KMS-11 (cell line): ENCODE measurements at regions not wholly inside any gene's neighbourhood (a gene's known extent, or its start where the extent isn't known, plus 50 kb on each side); places are given as distances from the start of the nearest gene placed in this dataset.

Experiments used
- H2AFZ ChIP-seq: fragments of 200-600 bp; sonication (generic); 2 replicates; pipeline ENCODE4 v1.6.1; 2016; ENCODE audit warnings: antibody characterized with exemption, mixed run types, low read depth
- H3K27ac ChIP-seq: fragments of 200-600 bp; sonication (generic); 2 replicates; pipeline ENCODE4 v1.6.1; 2016; ENCODE audit warnings: mild to moderate bottlenecking, mixed run types
- H3K27me3 ChIP-seq: fragments of 200-600 bp; sonication (generic); 2 replicates; pipeline ENCODE4 v1.6.1; 2017; ENCODE audit warnings: mild to moderate bottlenecking, low read depth, mixed run types, moderate library complexity; ENCODE audit not compliant: insufficient read depth
- H3K36me3 ChIP-seq: fragments of 200-600 bp; sonication (generic); 2 replicates; pipeline ENCODE4 v1.6.1; 2017; ENCODE audit warnings: mild to moderate bottlenecking, mixed run types; ENCODE audit not compliant: insufficient read depth
- H3K4me1 ChIP-seq: fragments of 200-600 bp; sonication (generic); 2 replicates; pipeline ENCODE4 v1.6.1; 2016; ENCODE audit warnings: mild to moderate bottlenecking, low read depth, mixed run types; ENCODE audit not compliant: poor library complexity, severe bottlenecking
- H3K4me2 ChIP-seq: fragments of 200-600 bp; sonication (generic); 2 replicates; pipeline ENCODE4 v1.7.0; 2016; ENCODE audit warnings: mild to moderate bottlenecking, mixed run types
- H3K4me3 ChIP-seq: fragments of 200-600 bp; sonication (generic); IDR thresholded peaks from 2 replicates; pipeline ENCODE4 v1.6.1; 2017; ENCODE audit warnings: low read depth, low read length, mixed read lengths; ENCODE audit not compliant: insufficient read depth
- H3K79me2 ChIP-seq: fragments of 200-600 bp; sonication (generic); 2 replicates; pipeline ENCODE4 v1.6.1; 2016; ENCODE audit warnings: low read depth, mixed run types; ENCODE audit not compliant: insufficient read depth
- H3K9ac ChIP-seq: fragments of 200-600 bp; sonication (generic); 2 replicates; pipeline ENCODE4 v1.6.1; 2016; ENCODE audit warnings: mild to moderate bottlenecking, mixed run types
- H4K20me1 ChIP-seq: fragments of 200-600 bp; sonication (generic); 2 replicates; pipeline ENCODE4 v1.6.1; 2016; ENCODE audit warnings: mild to moderate bottlenecking, mixed run types; ENCODE audit not compliant: insufficient read depth
- TF ChIP-seq, protein P1 (sequence below): fragments of 200-600 bp; sonication (generic); conservative IDR thresholded peaks from 2 replicates; pipeline ENCODE4 v1.6.1; 2017; ENCODE audit warnings: low read depth, mild to moderate bottlenecking, antibody characterized with exemption, low read length, moderate library complexity, mixed read lengths

DNA sequence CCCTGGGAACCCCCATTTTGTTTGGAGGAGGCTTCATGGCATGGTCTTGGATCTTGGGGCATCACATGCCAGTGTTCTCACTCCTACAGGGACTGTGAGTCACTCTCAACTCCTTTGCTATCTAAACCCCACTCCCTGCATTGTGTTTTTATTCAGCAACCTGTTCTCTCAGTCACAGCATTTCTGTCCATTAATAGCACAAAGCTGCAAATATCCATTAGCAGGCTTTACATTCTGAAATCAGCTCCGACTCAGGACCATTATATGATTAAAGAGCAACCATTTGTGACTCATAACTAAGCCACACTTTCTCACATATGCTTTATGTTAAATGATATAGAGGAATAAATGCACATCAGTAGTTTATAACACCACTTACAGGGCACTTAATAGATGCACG lies 462.1 kb upstream of the BRINP1 start:
- Histone ChIP-seq H3K4me1 (no peaks in the 10 kb centered on the region), H2AFZ (no peak overlapping the region), H3K27me3 (no peaks in the 10 kb centered on the region), H3K27ac (no peak overlapping the region), H3K4me3 (no peak overlapping the region), H3K79me2 (no peaks in the 10 kb centered on the region), H3K9ac (no peak overlapping the region), H4K20me1 (no peaks in the 10 kb centered on the region), H3K4me2 (no peak overlapping the region), H3K36me3 (no peaks in the 10 kb centered on the region)
- TF ChIP-seq, protein P1, sequence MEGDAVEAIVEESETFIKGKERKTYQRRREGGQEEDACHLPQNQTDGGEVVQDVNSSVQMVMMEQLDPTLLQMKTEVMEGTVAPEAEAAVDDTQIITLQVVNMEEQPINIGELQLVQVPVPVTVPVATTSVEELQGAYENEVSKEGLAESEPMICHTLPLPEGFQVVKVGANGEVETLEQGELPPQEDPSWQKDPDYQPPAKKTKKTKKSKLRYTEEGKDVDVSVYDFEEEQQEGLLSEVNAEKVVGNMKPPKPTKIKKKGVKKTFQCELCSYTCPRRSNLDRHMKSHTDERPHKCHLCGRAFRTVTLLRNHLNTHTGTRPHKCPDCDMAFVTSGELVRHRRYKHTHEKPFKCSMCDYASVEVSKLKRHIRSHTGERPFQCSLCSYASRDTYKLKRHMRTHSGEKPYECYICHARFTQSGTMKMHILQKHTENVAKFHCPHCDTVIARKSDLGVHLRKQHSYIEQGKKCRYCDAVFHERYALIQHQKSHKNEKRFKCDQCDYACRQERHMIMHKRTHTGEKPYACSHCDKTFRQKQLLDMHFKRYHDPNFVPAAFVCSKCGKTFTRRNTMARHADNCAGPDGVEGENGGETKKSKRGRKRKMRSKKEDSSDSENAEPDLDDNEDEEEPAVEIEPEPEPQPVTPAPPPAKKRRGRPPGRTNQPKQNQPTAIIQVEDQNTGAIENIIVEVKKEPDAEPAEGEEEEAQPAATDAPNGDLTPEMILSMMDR, result no peak

DNA sequence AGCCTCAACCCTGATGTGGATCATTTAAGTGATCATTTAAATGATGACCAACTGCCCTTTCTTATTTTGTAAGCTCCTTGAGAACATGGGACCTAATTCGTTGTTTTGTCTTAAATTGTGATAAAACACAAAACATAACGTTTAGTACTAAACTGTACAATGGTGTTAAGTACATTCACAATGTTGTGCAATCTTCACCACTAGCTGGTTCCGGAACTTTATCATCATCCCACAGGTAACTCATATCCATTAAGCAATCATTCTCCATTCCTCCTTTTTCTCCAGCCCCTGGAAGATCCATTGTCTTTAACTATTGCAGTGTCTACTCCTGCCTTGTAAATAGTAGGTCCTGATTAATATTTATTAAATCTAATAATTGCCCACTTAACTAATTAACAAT lies 460.5 kb upstream of the BRINP1 start:
- H2AFZ ChIP-seq, result no peak overlapping the region
- H3K4me2 ChIP-seq, result no peak overlapping the region
- H4K20me1 ChIP-seq, result no peaks in the 10 kb centered on the region
- TF ChIP-seq, protein P1, result no peak
- H3K9ac ChIP-seq, result no peak overlapping the region
- H3K27me3 ChIP-seq, result no peaks in the 10 kb centered on the region
- H3K27ac ChIP-seq, result no peak overlapping the region
- H3K4me3 ChIP-seq, result no peak overlapping the region
- H3K79me2 ChIP-seq, result no peaks in the 10 kb centered on the region
- H3K4me1 ChIP-seq, result no peaks in the 10 kb centered on the region
- H3K36me3 ChIP-seq, result no peaks in the 10 kb centered on the region

DNA sequence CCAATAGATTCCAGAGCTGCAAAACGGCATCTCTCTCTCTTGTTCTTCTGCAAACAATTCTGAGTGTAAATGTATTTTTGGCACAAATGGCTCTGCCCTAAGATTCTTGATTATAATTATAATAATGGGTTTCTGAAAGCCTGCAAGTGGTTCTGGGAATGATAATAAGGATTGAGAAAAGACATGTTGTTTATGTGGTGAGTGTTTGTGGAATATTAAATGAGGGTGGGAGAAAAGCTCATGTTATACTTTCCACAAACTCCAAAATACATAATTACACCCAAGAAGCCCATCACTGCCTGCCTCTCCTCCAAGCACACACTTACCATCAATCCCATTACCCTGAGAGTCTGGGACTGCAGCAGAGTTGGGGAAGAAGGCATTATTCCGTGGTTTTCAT lies 460.0 kb upstream of the BRINP1 start:
- TF ChIP-seq, protein P1, result no peak
- Histone ChIP-seq H3K27me3 (no peaks in the 10 kb centered on the region), H3K36me3 (no peaks in the 10 kb centered on the region), H3K4me1 (no peaks in the 10 kb centered on the region), H3K4me2 (no peak overlapping the region), H4K20me1 (no peaks in the 10 kb centered on the region), H3K9ac (no peak overlapping the region), H3K27ac (no peak overlapping the region), H3K4me3 (no peak overlapping the region), H3K79me2 (no peaks in the 10 kb centered on the region), H2AFZ (no peak overlapping the region)

DNA sequence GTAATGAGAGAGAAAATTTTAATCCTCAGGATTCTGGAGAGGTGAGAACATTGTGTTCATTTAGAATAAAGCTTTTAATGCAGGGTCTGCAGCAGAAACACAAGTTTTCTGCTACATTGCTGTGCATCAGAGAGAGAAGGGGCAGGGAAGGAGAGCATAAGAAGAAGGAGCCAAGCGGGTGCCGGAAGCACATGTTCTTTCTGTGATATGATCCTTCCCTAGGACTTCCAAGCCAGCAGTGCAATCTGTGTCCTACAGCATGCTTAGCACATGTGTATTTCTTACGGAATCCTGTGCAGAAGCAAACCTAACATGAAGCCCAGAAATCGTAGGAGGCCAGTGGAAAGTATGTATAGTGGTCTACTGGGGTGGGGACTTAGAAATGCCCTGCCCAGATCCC lies 458.3 kb upstream of the BRINP1 start:
- no peaks in the 10 kb centered on the region for H3K79me2 ChIP-seq
- no peaks in the 10 kb centered on the region for H3K27me3 ChIP-seq
- no peaks in the 10 kb centered on the region for H4K20me1 ChIP-seq
- no peaks in the 10 kb centered on the region for H3K36me3 ChIP-seq
- no peak overlapping the region for H3K9ac ChIP-seq
- H3K27ac ChIP-seq, result no peak overlapping the region
- TF ChIP-seq, protein P1, result no peak
- H3K4me2 ChIP-seq, result no peak overlapping the region
- H3K4me3 ChIP-seq, result no peak overlapping the region
- no peaks in the 10 kb centered on the region for H3K4me1 ChIP-seq
- H2AFZ ChIP-seq, result no peak overlapping the region

DNA sequence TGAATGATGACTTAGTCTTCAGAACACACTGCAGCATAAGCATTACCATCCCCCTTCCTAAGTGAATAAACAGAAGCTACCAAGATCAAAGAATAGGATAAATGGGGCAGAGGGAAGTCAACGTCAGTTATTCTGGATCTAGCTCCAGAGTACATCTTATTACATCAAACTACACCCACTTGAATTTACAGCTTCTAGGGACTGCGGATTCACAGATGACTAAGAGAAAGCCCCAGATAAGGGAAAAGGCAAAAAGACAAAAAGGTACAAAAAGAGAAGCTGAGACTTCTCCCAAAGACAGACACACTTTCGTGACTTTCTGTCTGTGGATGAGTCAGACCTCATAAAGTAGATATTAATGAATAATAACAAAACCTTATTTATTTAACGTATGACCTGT lies 457.9 kb upstream of the BRINP1 start:
- Histone ChIP-seq H3K4me2 (no peak overlapping the region), H3K9ac (no peak overlapping the region), H4K20me1 (no peaks in the 10 kb centered on the region), H3K36me3 (no peaks in the 10 kb centered on the region), H3K79me2 (no peaks in the 10 kb centered on the region), H2AFZ (no peak overlapping the region), H3K27ac (no peak overlapping the region), H3K4me3 (no peak overlapping the region), H3K4me1 (no peaks in the 10 kb centered on the region), H3K27me3 (no peaks in the 10 kb centered on the region)
- TF ChIP-seq, protein P1, result no peak
